ENCODE measurements at regions not wholly inside any gene's neighbourhood (a gene's known extent, or its start where the extent isn't known, plus 50 kb on each side); places are given as distances from the start of the nearest gene placed in this dataset.
"Not testable (repeated sequence)": the region's sequence is repeated elsewhere in the genome, so short reads cannot be mapped to it uniquely, and the experiment has no call there.

DNA sequence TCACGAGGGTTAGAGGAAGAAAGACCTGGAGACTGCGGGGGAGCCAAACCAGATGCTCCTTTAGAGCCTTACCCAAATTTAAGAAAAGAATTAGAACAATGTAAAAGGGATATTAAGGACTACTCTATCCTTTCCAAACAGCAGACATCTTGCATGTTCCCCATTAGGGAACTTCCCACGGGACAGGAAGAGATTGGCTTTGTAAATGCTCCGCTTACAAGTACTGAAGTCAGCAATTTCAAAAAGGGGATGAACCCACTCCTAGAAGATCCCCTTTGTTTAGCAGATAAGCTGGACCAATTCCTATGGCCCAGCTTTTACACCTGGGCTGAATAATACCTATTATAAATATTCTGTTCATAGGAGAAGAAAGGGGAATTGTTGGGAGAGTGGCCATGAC, 74.2 kb downstream of the APOBEC1 start:
- no peak for DNase-seq (ENCODE audit: low read depth)

DNA sequence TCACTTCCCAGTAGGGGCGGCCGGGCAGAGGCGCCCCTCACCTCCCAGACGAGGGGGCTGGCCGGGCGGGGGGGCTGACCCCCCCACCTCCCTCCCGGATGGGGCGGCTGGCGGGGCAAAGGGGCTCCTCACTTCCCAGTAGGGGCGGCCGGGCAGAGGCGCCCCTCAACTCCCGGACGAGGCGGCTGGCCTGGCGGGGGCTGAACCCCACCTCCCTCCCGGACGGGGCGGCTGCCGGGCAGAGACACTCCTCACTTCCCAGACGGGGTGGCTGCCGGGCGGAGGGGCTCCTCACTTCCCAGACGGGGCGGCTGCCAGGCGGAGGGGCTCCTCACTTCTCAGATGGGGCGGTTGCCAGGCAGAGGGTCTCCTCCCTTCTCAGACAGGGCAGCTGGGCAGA, 75.6 kb downstream of the APOBEC1 start:
- not testable (repeated sequence) for DNase-seq (ENCODE audit: low read depth)

DNA sequence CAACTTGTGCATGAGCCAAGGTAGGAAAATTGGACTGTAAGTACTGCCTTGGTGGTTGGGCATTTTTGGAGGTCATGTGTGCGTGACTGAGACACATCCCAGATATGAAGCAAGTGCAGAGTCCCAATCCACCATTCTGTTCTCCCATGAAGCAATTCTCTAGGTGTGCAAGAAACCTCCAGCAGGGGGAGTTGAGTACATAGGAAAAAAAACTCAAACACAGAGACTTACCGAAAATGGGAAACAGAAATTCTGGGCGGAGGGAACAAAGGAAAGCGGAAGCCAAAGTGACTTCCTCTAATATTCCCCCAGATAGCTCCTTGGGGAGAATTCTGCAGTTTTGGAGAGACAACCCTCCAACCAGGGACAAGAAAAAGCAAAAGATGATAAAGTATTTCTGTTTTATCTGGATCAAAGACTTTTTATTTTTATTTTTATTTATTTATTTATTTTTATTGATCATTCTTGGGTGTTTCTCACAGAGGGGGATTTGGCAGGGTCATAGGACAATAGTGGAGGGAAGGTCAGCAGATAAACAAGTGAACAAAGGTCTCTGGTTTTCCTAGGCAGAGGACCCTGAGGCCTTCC, 76.9 kb downstream of the APOBEC1 start:
- peak; percentile 6 for DNase-seq (ENCODE audit: low read depth)

DNA sequence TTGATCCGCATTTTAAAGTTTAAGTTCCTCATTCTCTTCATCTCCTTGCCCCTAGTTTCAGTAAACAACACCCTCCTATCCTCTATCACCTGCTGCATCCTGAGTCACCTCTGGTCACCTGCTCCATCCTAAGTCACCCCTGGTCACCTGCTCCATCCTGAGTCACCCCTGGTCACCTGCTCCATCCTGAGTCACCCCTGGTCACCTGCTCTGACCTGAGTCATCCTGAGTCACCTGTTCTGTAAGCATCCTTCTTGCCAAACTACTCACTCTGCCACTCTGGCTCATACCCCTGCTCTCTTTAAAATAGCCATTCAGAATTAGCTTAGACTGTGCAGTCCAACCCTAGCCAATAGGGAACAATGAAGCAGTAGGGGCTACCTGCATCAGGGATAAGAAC, 80.6 kb upstream of the CD163 start:
- DNase-seq (ENCODE audit: low read depth): not testable (repeated sequence)

DNA sequence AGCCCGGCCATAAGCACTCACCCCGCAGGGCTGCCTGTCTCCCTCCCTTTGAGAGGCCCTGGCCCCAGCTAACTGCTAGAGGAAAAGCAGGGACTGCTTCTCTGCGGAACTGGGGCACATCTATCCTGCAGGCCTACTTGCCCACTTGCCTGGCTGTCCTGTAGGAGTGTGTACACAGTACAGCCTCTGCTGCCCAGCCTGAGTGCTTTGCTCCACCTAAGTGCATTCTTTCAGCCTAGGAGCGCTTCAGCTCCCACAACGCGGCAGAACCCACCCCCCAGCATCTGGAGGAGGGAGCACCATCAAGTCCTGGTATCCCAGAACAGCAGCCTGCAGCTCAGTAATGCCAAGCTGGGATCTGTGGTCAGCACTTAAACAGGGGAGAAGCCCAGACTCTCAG, 79.9 kb upstream of the CD163 start:
- no peak for DNase-seq (ENCODE audit: low read depth)

DNA sequence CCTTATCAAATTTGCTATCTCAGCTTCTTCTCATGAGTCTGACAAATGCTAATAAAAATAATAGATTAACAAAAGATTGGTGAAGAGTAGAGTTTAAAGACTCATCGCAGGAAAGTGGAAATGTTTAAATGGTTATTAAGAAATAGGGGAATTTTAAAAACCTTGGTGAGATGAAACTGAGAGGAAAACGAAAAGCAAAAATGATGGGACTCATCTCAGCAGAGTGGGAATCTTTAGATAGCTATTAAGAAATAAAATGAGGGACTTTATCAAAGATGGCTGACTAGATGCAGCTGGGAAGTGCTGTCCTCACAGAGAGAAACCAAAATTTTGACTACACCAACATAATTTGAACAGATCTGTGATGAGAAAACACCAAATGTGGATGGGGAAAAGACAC, 79.2 kb upstream of the CD163 start:
- DNase-seq (ENCODE audit: low read depth): no peak

DNA sequence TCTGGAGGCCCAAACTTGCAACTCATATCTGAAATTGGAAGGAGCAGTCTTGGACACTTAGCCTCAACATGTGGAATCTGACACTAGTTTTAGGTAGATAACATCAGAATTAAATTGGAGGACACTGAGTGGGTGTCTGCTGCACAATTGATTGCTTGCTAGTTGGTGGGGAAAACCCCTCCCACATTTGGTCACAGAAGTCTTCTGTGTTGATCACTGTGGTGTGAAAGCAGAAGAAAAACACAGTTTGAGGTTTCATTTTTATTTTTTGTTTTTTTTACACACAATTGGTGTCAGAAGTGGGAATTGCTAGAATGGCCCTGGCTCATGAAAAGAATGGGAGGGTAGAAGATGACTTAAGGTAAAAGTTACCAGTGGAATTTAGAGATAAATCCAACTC, 78.0 kb upstream of the CD163 start:
- no peak for DNase-seq (ENCODE audit: low read depth)

DNA sequence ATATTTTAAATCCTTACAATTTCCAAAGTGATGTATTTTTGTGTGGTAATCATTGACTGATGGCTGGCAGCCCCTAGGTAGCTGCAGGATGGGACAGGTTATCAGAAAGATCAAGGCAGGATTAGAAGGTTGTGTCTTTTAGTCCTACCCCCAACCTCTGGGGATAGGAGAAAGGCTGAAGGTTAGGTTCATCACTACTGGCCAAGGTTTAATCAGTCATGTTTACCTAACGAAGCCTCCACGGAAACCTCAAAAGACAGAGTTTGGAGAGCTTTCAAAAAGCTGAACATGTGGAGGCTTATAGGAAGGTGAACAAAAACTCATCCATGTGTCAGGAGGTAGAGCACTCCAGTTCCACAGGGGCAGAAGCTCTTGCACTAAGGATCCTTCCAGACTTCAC, 77.5 kb upstream of the CD163 start:
- no peak for DNase-seq (ENCODE audit: low read depth)

DNA sequence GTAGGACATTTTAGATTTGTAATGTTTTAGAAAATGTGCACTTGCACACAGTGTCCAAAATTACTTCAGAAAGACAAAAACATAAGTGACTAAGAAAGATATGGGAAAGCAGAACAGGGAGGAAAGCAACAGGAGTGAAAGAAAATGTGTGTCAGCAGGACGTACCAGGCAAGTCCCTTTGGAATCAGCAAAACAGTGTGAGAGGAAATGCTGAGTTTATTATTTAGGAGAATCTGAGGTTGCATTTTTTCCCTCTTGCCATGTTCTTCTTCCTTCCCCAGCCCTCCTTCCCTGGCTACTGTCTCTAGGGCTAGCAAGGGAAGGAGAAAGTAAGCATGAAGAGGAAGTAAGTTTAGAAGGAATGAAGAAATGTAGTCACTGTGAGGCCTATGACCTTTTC, 67.7 kb upstream of the CD163 start:
- DNase-seq (ENCODE audit: low read depth): no peak

DNA sequence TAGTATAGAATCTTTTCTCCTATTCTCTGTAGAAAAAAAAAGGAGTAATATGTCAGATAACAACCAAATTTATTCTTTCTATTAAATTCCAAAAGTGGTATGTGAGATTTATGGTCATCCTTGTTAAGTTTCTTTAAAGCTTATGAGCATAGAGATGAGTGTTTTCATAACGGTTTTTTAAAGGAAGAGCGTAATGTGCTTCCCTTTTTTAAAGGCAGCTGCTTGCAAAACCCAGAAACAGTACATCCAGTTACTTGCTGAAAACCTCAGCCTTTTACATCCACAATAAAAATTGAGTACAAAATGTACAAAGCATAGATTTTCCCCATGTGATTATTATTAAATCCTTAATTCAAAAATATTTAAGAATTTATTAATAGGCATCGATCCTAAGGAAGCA, 53.6 kb upstream of the CD163 start:
- no peak for DNase-seq (ENCODE audit: low read depth)

DNA sequence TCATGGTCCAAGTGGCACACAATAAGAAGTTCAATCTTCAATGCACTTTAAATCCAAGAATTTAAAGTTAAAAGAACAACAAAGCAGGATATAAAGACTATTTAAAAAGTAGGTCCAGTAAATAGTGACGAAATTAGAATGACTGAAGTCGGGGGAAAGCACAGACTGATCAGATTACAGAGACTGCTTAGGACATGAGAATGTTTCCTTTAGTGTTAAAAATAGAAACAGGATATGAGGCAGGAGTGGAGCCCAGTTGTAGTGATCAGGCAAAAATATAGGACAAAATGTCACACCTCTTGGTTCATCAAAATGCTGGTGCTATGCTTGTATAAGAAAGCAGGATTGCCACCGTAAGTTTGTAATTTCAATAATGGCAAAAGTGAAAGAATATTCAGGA, 52.2 kb upstream of the CD163 start:
- DNase-seq (ENCODE audit: low read depth): no peak

DNA sequence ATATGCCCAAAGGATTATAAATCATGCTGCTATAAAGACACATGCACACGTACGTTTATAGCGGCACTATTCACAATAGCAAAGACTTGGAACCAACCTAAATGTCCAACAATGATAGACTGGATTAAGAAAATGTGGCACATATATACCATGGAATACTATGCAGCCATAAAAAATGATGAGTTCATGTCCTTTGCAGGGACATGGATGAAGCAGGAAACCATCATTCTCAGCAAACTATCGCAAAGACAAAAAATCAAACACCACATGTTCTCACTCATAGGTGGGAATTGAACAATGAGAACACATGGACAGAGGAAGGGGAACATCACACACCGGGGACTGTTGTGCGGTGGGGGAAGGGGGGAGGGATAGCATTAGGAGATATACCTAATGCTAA, 51.3 kb upstream of the CD163 start:
- not testable (repeated sequence) for DNase-seq (ENCODE audit: low read depth)

Measured in activated T-helper 9 cell treated with anti-CD3 and anti-CD28 coated beads, Interleukin-2, amount 50 U/mL, for 16 hours (primary cell).